HEK293 (cell line): ENCODE measurements at regions not wholly inside any gene's neighbourhood (a gene's known extent, or its start where the extent isn't known, plus 50 kb on each side); places are given as distances from the start of the nearest gene placed in this dataset.

ENCODE experiments used
- CTCF ChIA-PET: fragments of 350-600 bp; formaldehyde crosslinking; extraction: SDS; loops from one replicate; lab custom pipeline; 2021; ENCODE audit warnings: antibody characterized with exemption; lab: Yijun Ruan, JAX
- POLR2A ChIA-PET: fragments of 300-600 bp; formaldehyde crosslinking; extraction: SDS; loops from one replicate; lab custom pipeline; 2020; ENCODE audit warnings: antibody characterized with exemption, inconsistent platforms; lab: Yijun Ruan, JAX
- H3K27ac ChIP-seq: fragments of 200-500 bp; sonication (Bioruptor generic); 2 replicates; pipeline ENCODE4 v1.5.1; 2014; ENCODE audit warnings: low read depth, low read length, control low read depth, inconsistent platforms; ENCODE audit errors: extremely low read depth
- H3K36me3 ChIP-seq, 2 experiments: fragments of 200-500 bp in 1 of 2; sonication (Bioruptor generic) in 1 of 2; 1 replicate in 1 of 2; 2 replicates in 1 of 2; pipeline ENCODE4 v1.5.1; 2014 to 2017; ENCODE audit warnings: inconsistent platforms in 2 of 2, low read length in 2 of 2; ENCODE audit not compliant: control insufficient read depth in 2 of 2, insufficient read depth in 1 of 2
- H3K4me1 ChIP-seq: fragments of 200-500 bp; sonication (Bioruptor generic); 2 replicates; pipeline ENCODE4 v1.5.1; 2014; ENCODE audit warnings: mild to moderate bottlenecking, low read length, inconsistent platforms; ENCODE audit not compliant: control insufficient read depth, insufficient read depth
- H3K4me3 ChIP-seq: 2 replicates; pipeline ENCODE4 v1.5.1; 2011; ENCODE audit warnings: low read depth, mild to moderate bottlenecking, control low read depth, low read length, moderate library complexity
- H3K9me3 ChIP-seq: fragments of 200-500 bp; sonication (Bioruptor generic); 2 replicates; pipeline ENCODE4 v1.5.1; 2014; ENCODE audit warnings: low read depth, low read length, inconsistent platforms; ENCODE audit not compliant: control insufficient read depth, insufficient read depth
- ELK4 ChIP-seq: IDR thresholded peaks from 2 replicates; pipeline ENCODE4 v1.6.1; 2011; ENCODE audit warnings: mild to moderate bottlenecking, low read depth, low read length, borderline replicate concordance
- PRDM1 ChIP-seq: fragments of 450-650 bp; formaldehyde crosslinking; IDR thresholded peaks from 2 replicates; pipeline ENCODE4; 2016; ENCODE audit warnings: missing biosample characterization, missing genetic modification characterization
- RBAK ChIP-seq: fragments of 450-650 bp; formaldehyde crosslinking; IDR thresholded peaks from 2 replicates; pipeline ENCODE4 v1.5.1; 2016; ENCODE audit warnings: missing biosample characterization, missing genetic modification characterization
- ZFP41 ChIP-seq: fragments of 450-650 bp; formaldehyde crosslinking; IDR thresholded peaks from 2 replicates; pipeline ENCODE4 v1.5.1; 2016; ENCODE audit warnings: missing biosample characterization, missing genetic modification characterization, borderline replicate concordance
- ZIC2 ChIP-seq: fragments of 450-650 bp; formaldehyde crosslinking; IDR thresholded peaks from 2 replicates; pipeline ENCODE4 v1.5.1; 2016; ENCODE audit warnings: missing biosample characterization, missing genetic modification characterization
- ZNF121 ChIP-seq: fragments of 450-650 bp; formaldehyde crosslinking; IDR thresholded peaks from 2 replicates; pipeline ENCODE4 v1.5.1; 2016; ENCODE audit warnings: missing biosample characterization, missing genetic modification characterization
- ZNF132 ChIP-seq: fragments of 450-650 bp; formaldehyde crosslinking; IDR thresholded peaks from 2 replicates; pipeline ENCODE4 v1.5.1; 2017; ENCODE audit warnings: missing biosample characterization, missing genetic modification characterization, borderline replicate concordance
- ZNF18 ChIP-seq: fragments of 450-650 bp; formaldehyde crosslinking; IDR thresholded peaks from 2 replicates; pipeline ENCODE4 v1.5.1; 2016; ENCODE audit warnings: missing biosample characterization, missing genetic modification characterization
- ZNF221 ChIP-seq: fragments of 450-650 bp; formaldehyde crosslinking; IDR thresholded peaks from 2 replicates; pipeline ENCODE4 v1.5.1; 2017; ENCODE audit warnings: missing biosample characterization, missing genetic modification characterization, borderline replicate concordance
- ZNF302 ChIP-seq: fragments of 450-650 bp; formaldehyde crosslinking; IDR thresholded peaks from 2 replicates; pipeline ENCODE4 v1.5.1; 2016; ENCODE audit warnings: missing biosample characterization, missing genetic modification characterization, low read depth
- ZNF354C ChIP-seq: fragments of 450-650 bp; formaldehyde crosslinking; IDR thresholded peaks from 2 replicates; pipeline ENCODE4 v1.5.1; 2016; ENCODE audit warnings: missing biosample characterization, missing genetic modification characterization, low read depth, borderline replicate concordance
- ZNF416 ChIP-seq: fragments of 450-650 bp; formaldehyde crosslinking; IDR thresholded peaks from 2 replicates; pipeline ENCODE4 v1.5.1; 2016; ENCODE audit warnings: missing biosample characterization, missing genetic modification characterization
- ZNF561 ChIP-seq: fragments of 450-650 bp; IDR thresholded peaks from 2 replicates; pipeline ENCODE4 v1.5.1; 2018; ENCODE audit warnings: missing biosample characterization, missing genetic modification characterization, borderline replicate concordance
- ZNF600 ChIP-seq: fragments of 450-650 bp; formaldehyde crosslinking; IDR thresholded peaks from 2 replicates; pipeline ENCODE4 v1.5.1; 2016; ENCODE audit warnings: missing biosample characterization, missing genetic modification characterization
- ZNF830 ChIP-seq: fragments of 450-650 bp; IDR thresholded peaks from 2 replicates; pipeline ENCODE4 v1.5.0; 2018; ENCODE audit warnings: missing biosample characterization, missing genetic modification characterization, low read depth, mild to moderate bottlenecking, moderate library complexity
- TF ChIP-seq, protein P1 (sequence below): fragments of 450-650 bp; formaldehyde crosslinking; conservative IDR thresholded peaks from 2 replicates; pipeline ENCODE4 v1.5.1; 2016; ENCODE audit warnings: low read depth, missing biosample characterization, missing genetic modification characterization
- TF ChIP-seq, protein P2 (sequence below): fragments of 450-650 bp; formaldehyde crosslinking; IDR thresholded peaks from 2 replicates; pipeline ENCODE4 v1.5.1; 2016; ENCODE audit warnings: missing biosample characterization, missing genetic modification characterization

DNA sequence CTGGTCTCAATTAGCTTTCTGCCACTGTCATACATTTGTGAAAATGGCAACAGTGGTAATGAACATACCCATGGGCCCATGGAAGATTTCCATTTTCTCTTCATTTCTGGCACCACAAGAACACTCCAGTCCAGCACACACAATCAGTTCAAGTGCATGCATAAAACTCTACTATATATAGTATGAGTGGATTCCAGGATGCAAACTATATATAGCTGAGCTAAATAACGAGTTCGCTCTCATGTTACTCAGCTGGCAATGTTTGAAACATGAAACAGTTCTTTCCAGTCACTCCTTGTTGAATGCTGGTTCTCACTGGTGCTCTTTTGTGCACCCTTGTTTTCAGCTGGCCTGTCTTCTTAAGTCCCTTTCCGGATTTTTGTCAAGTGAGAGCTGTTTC is 75.2 kb upstream of the DHX40 start (continued):
- TF ChIP-seq ELK4 (no peak), ZNF221 (tag by site-specific recombination) (no peak), ZNF416 (tag by site-specific recombination) (no peak), ZNF132 (tag by site-specific recombination) (no peak), ZNF18 (tag by site-specific recombination) (no peak), ZNF830 (no peak), PRDM1 (no peak), ZNF561 (tag by site-specific recombination) (no peak), ZIC2 (tag by site-specific recombination) (no peak)
- TF ChIP-seq, protein P1, sequence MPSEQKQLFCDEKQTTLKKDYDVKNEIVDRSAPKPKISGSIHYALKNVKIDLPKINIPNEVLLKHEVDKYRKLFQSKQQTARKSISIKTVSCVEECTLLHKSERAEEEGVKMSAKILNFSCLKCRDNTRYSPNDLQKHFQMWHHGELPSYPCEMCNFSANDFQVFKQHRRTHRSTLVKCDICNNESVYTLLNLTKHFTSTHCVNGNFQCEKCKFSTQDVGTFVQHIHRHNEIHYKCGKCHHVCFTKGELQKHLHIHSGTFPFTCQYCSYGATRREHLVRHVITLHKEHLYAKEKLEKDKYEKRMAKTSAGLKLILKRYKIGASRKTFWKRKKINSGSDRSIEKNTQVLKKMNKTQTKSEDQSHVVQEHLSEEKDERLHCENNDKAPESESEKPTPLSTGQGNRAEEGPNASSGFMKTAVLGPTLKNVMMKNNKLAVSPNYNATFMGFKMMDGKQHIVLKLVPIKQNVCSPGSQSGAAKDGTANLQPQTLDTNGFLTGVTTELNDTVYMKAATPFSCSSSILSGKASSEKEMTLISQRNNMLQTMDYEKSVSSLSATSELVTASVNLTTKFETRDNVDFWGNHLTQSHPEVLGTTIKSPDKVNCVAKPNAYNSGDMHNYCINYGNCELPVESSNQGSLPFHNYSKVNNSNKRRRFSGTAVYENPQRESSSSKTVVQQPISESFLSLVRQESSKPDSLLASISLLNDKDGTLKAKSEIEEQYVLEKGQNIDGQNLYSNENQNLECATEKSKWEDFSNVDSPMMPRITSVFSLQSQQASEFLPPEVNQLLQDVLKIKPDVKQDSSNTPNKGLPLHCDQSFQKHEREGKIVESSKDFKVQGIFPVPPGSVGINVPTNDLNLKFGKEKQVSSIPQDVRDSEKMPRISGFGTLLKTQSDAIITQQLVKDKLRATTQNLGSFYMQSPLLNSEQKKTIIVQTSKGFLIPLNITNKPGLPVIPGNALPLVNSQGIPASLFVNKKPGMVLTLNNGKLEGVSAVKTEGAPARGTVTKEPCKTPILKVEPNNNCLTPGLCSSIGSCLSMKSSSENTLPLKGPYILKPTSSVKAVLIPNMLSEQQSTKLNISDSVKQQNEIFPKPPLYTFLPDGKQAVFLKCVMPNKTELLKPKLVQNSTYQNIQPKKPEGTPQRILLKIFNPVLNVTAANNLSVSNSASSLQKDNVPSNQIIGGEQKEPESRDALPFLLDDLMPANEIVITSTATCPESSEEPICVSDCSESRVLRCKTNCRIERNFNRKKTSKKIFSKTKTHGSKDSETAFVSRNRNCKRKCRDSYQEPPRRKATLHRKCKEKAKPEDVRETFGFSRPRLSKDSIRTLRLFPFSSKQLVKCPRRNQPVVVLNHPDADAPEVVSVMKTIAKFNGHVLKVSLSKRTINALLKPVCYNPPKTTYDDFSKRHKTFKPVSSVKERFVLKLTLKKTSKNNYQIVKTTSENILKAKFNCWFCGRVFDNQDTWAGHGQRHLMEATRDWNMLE = no peak

DNA sequence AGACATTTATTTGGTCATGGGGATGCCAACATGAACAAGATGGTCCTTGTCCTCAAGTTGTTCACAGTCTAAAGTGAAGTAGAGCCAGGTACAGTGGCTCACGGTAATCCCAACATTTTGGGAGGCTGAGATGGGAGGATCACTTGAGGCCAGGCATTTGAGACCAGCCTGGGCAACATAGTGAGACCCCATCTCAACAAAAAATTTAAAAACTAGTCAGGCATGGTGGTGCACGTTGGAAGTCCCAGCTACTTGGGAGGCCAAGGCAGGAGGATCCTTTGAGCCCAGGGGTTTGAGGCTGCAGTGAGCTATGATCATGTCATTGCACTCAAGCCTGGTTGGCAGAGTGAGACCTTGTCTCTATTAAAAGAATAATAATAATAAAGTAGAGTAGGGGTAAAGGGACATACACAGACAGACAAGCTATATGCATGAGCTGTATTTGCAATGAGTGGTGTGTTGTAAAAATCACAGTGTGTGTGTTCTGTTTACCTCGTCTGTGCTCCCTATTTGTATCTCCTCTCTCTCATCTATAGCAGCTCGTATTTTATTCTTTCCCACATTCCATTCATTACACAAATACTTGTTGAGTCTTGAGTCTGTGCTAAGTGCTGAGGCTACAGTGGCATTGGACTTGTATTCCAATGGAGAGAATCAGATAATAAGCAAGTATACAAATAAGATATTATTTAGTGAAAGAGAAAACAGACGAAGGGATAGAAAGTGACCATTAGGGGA is 73.9 kb upstream of the DHX40 start:
- Histone ChIP-seq H3K9me3 (no peaks in the 10 kb centered on the region), H3K36me3 (no peaks in the 10 kb centered on the region), H3K27ac (no peak overlapping the region), H3K4me1 (no peaks in the 10 kb centered on the region), H3K4me3 (no peak overlapping the region)
- 0 out of 2 replicates have a peak, but pooled peaks have one; percentile 38 for TF ChIP-seq PRDM1
- TF ChIP-seq ZNF302 = no peak
- TF ChIP-seq ZNF121 (tag by site-specific recombination) = peak; percentile 64; the same call in 1 of the 2 replicates
- TF ChIP-seq ZNF600 (tag by site-specific recombination) = no peak
- no peak for TF ChIP-seq ZNF354C
- TF ChIP-seq, protein P2, sequence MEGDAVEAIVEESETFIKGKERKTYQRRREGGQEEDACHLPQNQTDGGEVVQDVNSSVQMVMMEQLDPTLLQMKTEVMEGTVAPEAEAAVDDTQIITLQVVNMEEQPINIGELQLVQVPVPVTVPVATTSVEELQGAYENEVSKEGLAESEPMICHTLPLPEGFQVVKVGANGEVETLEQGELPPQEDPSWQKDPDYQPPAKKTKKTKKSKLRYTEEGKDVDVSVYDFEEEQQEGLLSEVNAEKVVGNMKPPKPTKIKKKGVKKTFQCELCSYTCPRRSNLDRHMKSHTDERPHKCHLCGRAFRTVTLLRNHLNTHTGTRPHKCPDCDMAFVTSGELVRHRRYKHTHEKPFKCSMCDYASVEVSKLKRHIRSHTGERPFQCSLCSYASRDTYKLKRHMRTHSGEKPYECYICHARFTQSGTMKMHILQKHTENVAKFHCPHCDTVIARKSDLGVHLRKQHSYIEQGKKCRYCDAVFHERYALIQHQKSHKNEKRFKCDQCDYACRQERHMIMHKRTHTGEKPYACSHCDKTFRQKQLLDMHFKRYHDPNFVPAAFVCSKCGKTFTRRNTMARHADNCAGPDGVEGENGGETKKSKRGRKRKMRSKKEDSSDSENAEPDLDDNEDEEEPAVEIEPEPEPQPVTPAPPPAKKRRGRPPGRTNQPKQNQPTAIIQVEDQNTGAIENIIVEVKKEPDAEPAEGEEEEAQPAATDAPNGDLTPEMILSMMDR = no peak
- no peak for TF ChIP-seq ZFP41
- TF ChIP-seq RBAK = no peak
- ChIA-PET CTCF (interaction anchor here (0.7 to 1.3 kb wide), 3 partner anchors 31 to 753 kb away, joined by 3 read pairs; no protein-coding TSS in a partner anchor), POLR2A (no interaction called here)
